ENCODE measurements at regions not wholly inside any gene's neighbourhood (a gene's known extent, or its start where the extent isn't known, plus 50 kb on each side); places are given as distances from the start of the nearest gene placed in this dataset.

GRCh38 chr20:57964011-57964862, 254.4 kb upstream of the PMEPA1 start:
- no peak overlapping the region for H3K4me3 ChIP-seq (ENCODE audit: low read length)
- H3K9me3 ChIP-seq (ENCODE audit: insufficient read depth, low read length) = no peaks in the 10 kb centered on the region
- H4K20me1 ChIP-seq (ENCODE audit: insufficient read depth, low read length) = no peaks in the 10 kb centered on the region
- TF ChIP-seq CTCF (IDR thresholded peaks at IDR 0.05; ENCODE audit: low read depth, low read length) (no peak), EZH2phosphoT487 (IDR thresholded peaks at IDR 0.05; ENCODE audit: low read depth) (no peak)
- H3K27ac ChIP-seq (ENCODE audit: low read length) = no peak overlapping the region
- H3K4me1 ChIP-seq (ENCODE audit: low read length) = no peaks in the 10 kb centered on the region
- H2AFZ ChIP-seq (ENCODE audit: low read depth, low read length) = no peak overlapping the region
- H3K79me2 ChIP-seq (ENCODE audit: low read length) = no peaks in the 10 kb centered on the region
- H3K4me2 ChIP-seq (ENCODE audit: low read length) = no peak overlapping the region
- H3K27me3 ChIP-seq (ENCODE audit: low read depth, low read length) = peaks cover 48% of the 10 kb centered on the region
- H3K9ac ChIP-seq (ENCODE audit: low read length) = no peak overlapping the region
- H3K36me3 ChIP-seq (replicated peaks; ENCODE audit: low read depth, low read length) = no peaks in the 10 kb centered on the region

- Histone ChIP-seq H4K20me1 (ENCODE audit: insufficient read depth, low read length) (no peaks in the 10 kb centered on the region), H3K36me3 (replicated peaks; ENCODE audit: low read depth, low read length) (no peaks in the 10 kb centered on the region), H3K27me3 (ENCODE audit: low read depth, low read length) (peaks cover 56% of the 10 kb centered on the region), H3K9me3 (ENCODE audit: insufficient read depth, low read length) (no peaks in the 10 kb centered on the region), H3K27ac (ENCODE audit: low read length) (no peak overlapping the region), H3K4me2 (ENCODE audit: low read length) (no peak overlapping the region), H3K4me3 (ENCODE audit: low read length) (no peak overlapping the region), H3K79me2 (ENCODE audit: low read length) (no peaks in the 10 kb centered on the region), H3K4me1 (ENCODE audit: low read length) (no peaks in the 10 kb centered on the region), H3K9ac (ENCODE audit: low read length) (no peak overlapping the region), H2AFZ (ENCODE audit: low read depth, low read length) (no peak overlapping the region)
- no peak for TF ChIP-seq EZH2phosphoT487 (IDR thresholded peaks at IDR 0.05; ENCODE audit: low read depth)
These were observed 251.2 kb upstream of the PMEPA1 start for GRCh38 chr20:57960803-57961575.

GRCh38 chr20:57959589-57959988, 249.8 kb upstream of the PMEPA1 start:
- Histone ChIP-seq H3K9me3 (ENCODE audit: insufficient read depth, low read length) (no peaks in the 10 kb centered on the region; the same call in 1 of the 2 replicates), H3K4me3 (ENCODE audit: low read length) (no peak overlapping the region), H3K9ac (ENCODE audit: low read length) (no peak overlapping the region), H2AFZ (ENCODE audit: low read depth, low read length) (no peak overlapping the region), H3K27me3 (ENCODE audit: low read depth, low read length) (peaks cover 63% of the 10 kb centered on the region), H3K4me1 (ENCODE audit: low read length) (no peaks in the 10 kb centered on the region), H3K79me2 (ENCODE audit: low read length) (no peaks in the 10 kb centered on the region), H3K27ac (ENCODE audit: low read length) (no peak overlapping the region), H4K20me1 (ENCODE audit: insufficient read depth, low read length) (no peaks in the 10 kb centered on the region), H3K4me2 (ENCODE audit: low read length) (no peak overlapping the region), H3K36me3 (replicated peaks; ENCODE audit: low read depth, low read length) (no peaks in the 10 kb centered on the region)
- TF ChIP-seq EZH2phosphoT487 (IDR thresholded peaks at IDR 0.05; ENCODE audit: low read depth) (no peak), CTCF (IDR thresholded peaks at IDR 0.05; ENCODE audit: low read depth, low read length) (no peak)

- H3K9me3 ChIP-seq (ENCODE audit: insufficient read depth, low read length) = no peaks in the 10 kb centered on the region; the same call in 1 of the 2 replicates
These were observed 249.2 kb upstream of the PMEPA1 start for GRCh38 chr20:57959018-57959417.

More at GRCh38 chr20:57959018-57959417, 249.2 kb upstream of the PMEPA1 start:
- Histone ChIP-seq H4K20me1 (ENCODE audit: insufficient read depth, low read length) (no peaks in the 10 kb centered on the region), H3K27ac (ENCODE audit: low read length) (no peak overlapping the region), H3K4me3 (ENCODE audit: low read length) (no peak overlapping the region), H3K27me3 (ENCODE audit: low read depth, low read length) (peaks cover 57% of the 10 kb centered on the region), H3K79me2 (ENCODE audit: low read length) (no peaks in the 10 kb centered on the region), H3K9ac (ENCODE audit: low read length) (no peak overlapping the region), H3K4me2 (ENCODE audit: low read length) (no peak overlapping the region), H2AFZ (ENCODE audit: low read depth, low read length) (no peak overlapping the region), H3K4me1 (ENCODE audit: low read length) (no peaks in the 10 kb centered on the region), H3K36me3 (replicated peaks; ENCODE audit: low read depth, low read length) (no peaks in the 10 kb centered on the region)
- TF ChIP-seq EZH2phosphoT487 (IDR thresholded peaks at IDR 0.05; ENCODE audit: low read depth) = no peak
- TF ChIP-seq CTCF (IDR thresholded peaks at IDR 0.05; ENCODE audit: low read depth, low read length) = no peak
